HG03139 (cell line): ENCODE measurements at regions not wholly inside any gene's neighbourhood (a gene's known extent, or its start where the extent isn't known, plus 50 kb on each side); places are given as distances from the start of the nearest gene placed in this dataset.
"Not testable (repeated sequence)": the region's sequence is repeated elsewhere in the genome, so short reads cannot be mapped to it uniquely, and the experiment has no call there.

Source experiments
- ATAC-seq: cut with Tn5 transposase; IDR thresholded peaks from one replicate; pipeline ENCODE4 v1.9.1; 2021; ENCODE audit not compliant: unreplicated experiment

DNA sequence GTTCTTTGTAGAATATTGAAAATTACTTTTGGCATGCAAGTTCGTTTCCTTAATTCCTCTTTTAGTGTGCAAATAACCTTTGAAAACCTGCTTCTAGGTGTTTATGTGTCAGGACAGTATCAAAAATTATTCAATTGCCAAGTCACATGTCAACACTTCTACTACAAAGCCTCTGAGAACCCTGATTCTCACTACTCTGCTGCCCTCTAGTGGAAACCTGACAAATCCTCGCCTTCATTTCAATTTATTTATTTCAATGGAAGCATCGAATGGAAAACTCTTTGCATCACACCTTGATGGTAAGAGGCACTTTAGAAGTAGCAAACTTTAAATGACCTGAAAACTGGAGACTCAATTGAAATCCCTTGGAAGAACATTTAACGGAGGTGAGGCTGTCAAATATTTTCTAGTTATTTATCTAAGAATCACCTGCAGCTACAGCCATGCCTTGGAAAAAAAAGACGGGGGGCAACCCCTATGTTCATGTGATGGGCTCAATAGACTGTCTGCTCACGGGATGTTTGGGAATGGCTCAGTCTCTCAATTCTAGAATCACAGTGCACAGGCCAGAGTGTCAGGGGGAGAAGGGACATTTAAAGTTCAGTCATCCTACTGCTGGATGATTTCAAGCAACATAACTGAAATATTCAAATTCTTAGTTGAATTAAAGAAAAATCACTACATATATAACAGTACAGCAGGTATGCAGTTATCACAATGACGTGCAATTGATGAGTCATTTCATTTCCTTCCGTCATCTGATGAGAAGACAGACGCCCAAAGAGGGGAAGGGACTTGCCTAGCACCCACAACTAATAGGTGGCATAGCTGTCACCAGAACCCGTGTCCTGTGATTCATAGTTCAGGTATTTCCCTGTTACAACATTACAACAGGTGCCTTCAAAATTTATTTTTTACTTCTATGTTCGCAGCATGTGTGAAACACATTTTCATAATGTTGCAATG, 563.9 kb downstream of the TOX3 start:
- no peak for ATAC-seq

GRCh38 chr16:51981725-51982124, 565.2 kb downstream of the TOX3 start:
- no peak for ATAC-seq

- ATAC-seq, result not testable (repeated sequence)
These were observed 569.4 kb downstream of the TOX3 start for GRCh38 chr16:51977506-51977905.

GRCh38 chr16:51971184-51971583, 575.8 kb downstream of the TOX3 start:
- no peak for ATAC-seq

DNA sequence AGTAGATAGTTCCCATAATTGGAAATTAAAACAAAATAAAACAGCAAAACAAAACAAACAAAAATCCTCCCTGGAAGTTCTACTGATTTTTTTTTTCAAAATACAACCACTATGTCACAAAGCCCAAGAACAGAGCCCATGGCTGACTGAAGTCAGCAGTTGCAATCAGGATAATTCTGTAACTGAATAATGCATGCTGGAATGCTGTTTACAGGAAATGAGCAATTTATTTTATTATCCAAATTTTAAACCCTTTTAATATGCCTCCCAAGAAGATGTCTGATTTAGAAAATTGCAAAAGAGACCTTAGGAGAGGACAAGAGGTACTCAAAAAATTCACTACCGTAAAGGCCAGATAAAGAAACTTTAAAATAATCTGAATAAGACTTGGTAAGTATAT, 578.2 kb downstream of the TOX3 start:
- no peak for ATAC-seq

GRCh38 chr16:51967646-51968045, 579.3 kb downstream of the TOX3 start:
- no peak for ATAC-seq

DNA sequence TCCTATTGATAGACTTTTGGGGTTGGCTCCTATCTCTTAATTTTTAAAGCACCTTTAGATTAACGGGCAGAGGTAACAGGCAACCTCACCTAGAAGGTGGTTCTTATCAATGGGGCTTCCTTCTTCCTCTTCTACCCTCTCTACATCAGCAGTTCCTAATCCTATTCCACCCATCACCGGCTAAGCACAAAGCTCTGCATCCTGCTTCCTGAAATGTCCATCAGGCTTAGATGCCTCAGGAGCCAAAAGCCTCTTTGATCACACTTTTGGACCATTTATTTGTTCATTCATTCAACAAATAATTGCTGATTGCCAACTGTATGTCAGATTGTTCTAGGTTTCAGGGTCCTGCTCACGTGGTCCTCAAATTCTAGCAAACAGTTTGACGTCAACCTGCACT, 586.0 kb downstream of the TOX3 start:
- ATAC-seq, result no peak

GRCh38 chr16:51953286-51953985, 593.5 kb downstream of the TOX3 start:
- ATAC-seq, result no peak

GRCh38 chr16:51952500-51952899, 594.4 kb downstream of the TOX3 start:
- ATAC-seq, result no peak

- no peak for ATAC-seq
These were observed 595.2 kb downstream of the TOX3 start for GRCh38 chr16:51951668-51952298.

DNA sequence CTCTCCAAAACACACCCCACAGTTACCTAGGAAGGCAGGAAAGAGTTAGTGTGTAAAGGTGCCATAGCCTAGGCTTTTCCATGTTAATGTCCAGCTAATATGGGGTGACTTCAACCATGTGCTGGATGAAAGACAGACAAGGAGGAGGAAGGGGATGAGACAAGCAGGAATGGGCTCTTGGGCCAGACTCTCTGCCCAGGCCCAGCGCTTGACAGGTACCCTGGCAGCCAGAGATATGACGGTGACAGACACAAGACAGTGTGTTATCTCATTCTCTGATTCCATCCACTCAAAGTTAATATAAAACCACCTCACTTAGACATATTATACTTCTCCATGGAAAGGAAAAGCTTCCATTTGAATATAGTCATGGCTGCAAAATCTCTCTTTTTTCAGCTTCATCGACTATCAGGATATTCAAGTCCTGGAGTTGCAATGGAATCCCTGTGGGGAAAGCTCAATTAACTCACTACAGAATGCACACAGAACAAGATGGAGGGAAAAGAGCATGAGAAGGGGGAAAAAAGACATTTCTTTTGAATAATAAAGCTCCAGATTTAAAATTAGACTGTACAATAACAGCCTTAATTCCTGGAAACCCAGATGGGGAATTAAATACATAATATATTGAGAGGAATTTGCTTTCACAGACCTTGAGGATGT, 596.7 kb downstream of the TOX3 start:
- ATAC-seq, result no peak

DNA sequence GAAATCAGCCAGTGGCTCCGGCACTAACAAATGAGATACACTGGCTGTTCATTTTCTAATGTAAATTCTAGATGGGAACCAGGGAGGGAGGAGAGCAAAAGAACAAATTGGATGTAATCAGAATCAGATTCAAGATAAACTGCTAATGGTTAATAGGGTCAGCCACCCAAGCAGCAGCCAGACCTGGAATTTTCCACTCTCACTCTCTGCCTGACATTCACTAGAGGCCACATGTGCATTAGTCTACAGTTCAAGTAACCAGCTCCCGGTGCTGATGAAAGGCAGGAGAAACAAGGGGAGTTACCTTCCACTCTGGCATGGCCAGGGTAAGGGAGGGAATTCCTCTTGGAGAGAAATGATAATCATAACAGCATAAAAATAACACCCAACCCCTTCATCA, 597.7 kb downstream of the TOX3 start:
- no peak for ATAC-seq

DNA sequence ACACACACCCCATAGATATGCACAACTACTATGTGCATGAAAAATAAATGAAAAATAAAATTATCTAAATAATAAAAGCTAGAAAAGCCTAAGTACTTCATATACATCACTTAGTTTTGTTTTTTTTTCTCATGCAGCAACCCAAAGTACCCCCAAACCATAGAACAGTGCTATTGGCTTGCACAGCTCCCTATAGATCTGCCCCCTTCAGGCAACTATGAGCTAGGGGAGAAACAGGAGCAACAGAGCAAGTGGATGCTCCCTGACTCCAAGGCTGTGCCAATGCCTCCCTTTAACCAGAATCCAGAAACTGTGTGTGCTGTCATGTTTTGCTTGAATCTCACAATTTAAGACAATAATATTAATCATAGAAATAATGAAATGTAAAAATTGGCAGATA, 605.5 kb downstream of the TOX3 start:
- no peak for ATAC-seq

- ATAC-seq, result no peak
These were observed 606.8 kb downstream of the TOX3 start for GRCh38 chr16:51940183-51940582.

GRCh38 chr16:51939378-51939871, 607.5 kb downstream of the TOX3 start:
- ATAC-seq, result no peak

GRCh38 chr16:51938861-51939260, 608.1 kb downstream of the TOX3 start:
- no peak for ATAC-seq

DNA sequence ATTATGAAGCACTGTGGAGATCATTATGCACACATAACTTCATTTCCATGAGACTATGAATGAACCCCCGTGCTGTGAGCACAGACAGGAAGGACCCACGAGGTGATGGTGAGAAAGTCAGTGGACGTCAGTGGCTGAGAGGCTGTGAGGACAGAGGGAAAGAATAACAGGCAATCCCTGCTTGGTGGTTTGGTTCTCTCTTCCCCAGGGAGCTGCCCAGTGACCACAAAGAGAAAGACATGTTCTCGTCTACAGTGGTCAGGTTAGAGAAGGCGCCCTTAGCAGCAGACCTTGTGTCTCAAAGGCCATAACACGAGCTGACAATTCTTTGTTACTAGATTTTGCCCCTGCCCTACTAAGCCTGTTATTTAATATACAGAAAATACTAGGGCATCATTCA, 609.2 kb downstream of the TOX3 start:
- ATAC-seq, result no peak

DNA sequence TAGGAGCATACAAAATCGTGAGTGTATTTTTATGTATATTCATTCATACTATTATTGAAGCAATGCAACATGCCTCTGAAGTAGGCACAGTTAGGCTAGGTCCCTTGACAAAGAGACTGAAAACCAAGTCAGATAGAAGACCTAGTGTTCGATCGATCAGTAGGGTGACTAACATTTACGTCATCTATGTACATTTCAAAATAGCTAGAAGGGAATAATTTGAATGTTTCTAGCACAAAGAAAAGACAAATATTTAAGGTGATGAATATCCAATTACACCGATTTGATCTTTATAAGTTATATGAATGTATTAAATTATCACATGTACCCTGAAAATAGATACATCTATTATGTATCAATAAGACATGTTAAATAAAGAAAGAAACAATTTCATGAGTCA, 610.1 kb downstream of the TOX3 start:
- ATAC-seq, result no peak

DNA sequence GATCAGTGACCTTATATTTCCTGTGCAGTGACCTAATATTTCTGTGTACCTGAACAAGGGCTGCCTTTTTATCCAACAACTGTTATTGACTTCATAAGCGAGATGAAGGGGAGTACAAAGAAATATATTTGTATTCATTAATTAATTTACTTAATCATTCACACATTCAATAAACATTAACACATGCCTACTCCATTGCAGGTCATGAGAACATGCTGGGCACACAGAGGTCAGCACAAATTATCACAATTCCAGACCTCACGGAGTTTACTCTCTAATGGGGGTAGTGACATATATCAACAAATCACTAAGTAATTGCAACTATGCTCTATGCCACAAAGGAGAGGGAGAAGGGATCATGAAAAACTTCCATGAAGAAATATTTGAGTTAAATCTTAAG, 614.6 kb downstream of the TOX3 start:
- no peak for ATAC-seq

DNA sequence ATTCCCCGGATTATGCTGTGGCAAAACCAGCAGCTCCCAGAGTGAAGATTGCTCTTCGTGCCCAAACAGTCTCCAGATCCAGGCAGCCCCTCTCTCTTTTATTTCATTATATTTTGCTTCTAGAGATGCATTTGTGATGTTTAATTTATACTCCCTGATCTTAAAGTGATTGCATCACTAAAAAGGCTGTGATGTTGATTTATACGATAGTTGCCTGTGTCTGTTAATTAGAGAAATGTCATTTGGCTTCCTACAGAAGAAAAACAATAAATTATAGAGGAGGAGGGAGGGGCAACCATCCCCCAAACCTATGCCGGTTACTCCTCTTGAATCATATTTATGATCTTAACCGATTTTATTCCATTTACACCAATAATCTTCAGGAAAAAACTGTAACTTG, 615.3 kb downstream of the TOX3 start:
- no peak for ATAC-seq

DNA sequence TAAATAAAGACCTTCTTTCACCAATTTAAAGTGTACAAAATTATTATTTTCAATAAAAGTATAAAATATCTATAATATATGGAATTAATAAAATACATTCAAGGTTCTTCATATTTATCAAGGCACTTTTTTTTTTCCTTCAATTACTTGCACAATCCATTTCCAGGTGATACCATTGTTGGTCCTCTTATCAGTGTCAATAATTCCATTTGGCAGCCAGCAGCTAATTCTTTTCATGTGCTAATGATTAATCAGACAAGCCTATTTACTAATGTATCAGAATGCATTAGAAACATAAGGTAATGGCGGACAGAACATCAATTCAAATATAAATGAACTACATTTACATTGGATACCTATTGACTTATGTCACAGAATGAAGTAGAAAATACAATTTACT, 622.2 kb downstream of the TOX3 start:
- ATAC-seq, result no peak
